GM13977 (cell line): ENCODE measurements at regions not wholly inside any gene's neighbourhood (a gene's known extent, or its start where the extent isn't known, plus 50 kb on each side); places are given as distances from the start of the nearest gene placed in this dataset.
"Not testable (repeated sequence)": the region's sequence is repeated elsewhere in the genome, so short reads cannot be mapped to it uniquely, and the experiment has no call there.

Experiments used
- DNase-seq: peaks from one replicate; pipeline ENCODE4 v3.0.0; 2012; ENCODE audit warnings: low spot score
- in situ Hi-C: fragments of 300-500 bp; cut with MboI; formaldehyde crosslinking; loops from one replicate; pipeline ENCODE4 v1.12.0; 2022; ENCODE audit warnings: low sequenced_read_pairs, low pct_unique_long_range_greater_than_20kb, mixed read lengths, inconsistent platforms; ENCODE audit not compliant: unreplicated experiment
- TF ChIP-seq, protein P1 (sequence below): IDR thresholded peaks from 2 replicates; pipeline ENCODE4 v1.5.1; 2012; ENCODE audit warnings: mild to moderate bottlenecking, control low read depth; ENCODE audit not compliant: insufficient read depth; ENCODE audit errors: extremely low read depth, missing control alignments

DNA sequence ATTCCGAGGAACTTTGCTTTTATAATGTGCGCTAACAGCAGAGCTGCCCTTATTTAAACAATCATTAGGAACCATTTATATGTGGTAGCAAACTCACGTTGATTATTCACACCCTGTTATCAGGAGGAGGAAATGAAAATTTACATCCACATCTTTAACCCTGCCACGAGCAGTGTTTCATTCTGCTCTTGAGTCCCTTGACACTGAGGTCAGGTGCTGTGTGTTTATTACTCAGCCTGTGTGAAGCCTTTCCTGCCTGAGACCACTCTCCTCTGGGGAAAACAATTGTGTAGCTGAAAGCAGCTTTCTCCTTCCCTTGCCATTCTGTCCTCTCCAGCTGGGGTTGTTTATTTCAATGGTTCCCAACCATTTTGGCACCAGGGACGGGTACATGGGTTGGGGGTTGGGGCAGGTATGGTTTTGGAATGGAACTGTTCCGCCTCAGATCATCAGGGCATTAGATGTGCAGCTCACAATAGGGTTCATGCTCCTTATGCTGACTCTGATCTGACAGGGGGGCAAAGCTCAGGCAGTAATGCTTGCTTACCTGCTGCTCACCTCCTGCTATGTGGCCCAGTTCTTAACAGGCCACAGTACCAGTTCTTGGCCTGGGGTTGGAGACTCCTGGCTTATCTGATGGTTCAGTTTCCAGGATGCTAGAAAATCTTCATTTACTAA, 651.1 kb downstream of the TDRD15 start:
- DNase-seq = no peak
- TF ChIP-seq, protein P1, sequence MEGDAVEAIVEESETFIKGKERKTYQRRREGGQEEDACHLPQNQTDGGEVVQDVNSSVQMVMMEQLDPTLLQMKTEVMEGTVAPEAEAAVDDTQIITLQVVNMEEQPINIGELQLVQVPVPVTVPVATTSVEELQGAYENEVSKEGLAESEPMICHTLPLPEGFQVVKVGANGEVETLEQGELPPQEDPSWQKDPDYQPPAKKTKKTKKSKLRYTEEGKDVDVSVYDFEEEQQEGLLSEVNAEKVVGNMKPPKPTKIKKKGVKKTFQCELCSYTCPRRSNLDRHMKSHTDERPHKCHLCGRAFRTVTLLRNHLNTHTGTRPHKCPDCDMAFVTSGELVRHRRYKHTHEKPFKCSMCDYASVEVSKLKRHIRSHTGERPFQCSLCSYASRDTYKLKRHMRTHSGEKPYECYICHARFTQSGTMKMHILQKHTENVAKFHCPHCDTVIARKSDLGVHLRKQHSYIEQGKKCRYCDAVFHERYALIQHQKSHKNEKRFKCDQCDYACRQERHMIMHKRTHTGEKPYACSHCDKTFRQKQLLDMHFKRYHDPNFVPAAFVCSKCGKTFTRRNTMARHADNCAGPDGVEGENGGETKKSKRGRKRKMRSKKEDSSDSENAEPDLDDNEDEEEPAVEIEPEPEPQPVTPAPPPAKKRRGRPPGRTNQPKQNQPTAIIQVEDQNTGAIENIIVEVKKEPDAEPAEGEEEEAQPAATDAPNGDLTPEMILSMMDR = no peak
- in situ Hi-C loops = no loop called here

DNA sequence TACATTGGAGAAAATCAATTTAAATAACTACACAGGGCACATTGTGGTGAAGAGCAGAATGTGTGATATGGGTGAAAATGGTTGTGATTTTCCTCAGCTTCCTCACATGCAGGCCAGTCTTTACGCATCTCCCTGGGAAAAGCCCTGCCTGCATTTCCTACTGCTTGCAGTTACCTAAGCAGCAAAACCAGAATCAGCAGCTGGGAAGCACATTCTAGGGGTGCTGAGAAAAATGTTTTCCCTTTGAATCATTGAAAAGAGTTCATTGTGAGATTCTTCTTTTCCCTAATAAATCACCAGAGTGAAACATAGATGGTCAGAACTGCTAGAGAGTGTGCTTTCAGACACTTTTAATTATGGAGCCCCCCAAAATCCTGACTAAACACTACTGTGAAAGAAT, 656.0 kb downstream of the TDRD15 start:
- in situ Hi-C loops = no loop called here
- TF ChIP-seq, protein P1 = no peak
- DNase-seq = no peak

DNA sequence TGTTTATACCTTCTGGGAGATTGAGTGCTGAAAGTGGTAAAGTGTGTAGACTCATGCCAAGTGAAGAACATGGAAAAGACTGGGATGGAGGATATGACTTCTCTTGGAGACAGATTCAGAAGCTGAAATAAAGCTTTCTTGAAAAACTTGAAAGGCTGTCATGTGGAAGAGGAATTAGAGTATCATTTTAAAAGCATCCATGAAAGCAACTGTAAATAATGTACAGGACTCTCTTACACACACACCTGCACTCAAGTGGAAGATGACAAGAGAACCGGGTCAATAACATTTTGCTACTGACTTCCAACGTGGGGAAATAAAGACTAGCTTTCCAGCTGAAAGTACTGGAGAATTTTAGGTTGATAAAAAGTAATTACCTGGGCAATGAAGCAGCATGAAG, 658.2 kb downstream of the TDRD15 start:
- TF ChIP-seq, protein P1 = no peak
- DNase-seq = no peak
- in situ Hi-C loops = no loop called here

DNA sequence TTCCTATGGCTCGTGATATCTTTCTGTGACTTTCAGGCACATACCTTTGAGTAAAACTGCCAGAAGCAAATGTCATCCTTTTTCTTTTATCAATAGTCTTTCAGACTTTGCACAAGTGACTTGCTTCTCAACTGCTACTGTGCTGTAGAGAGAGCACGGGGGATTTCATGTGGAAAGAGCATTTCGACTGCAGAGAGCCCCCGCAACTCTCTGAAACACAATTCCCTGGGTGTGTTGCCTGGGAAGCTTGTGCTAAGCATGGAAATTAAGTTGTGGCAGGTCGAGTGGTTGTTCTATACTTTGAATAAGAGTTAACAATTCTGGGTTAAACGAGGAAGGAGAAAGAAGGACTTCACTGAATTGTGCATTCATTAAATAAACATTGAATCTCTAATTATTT, 659.1 kb downstream of the TDRD15 start:
- DNase-seq = no peak
- in situ Hi-C loops = no loop called here
- TF ChIP-seq, protein P1 = no peak

DNA sequence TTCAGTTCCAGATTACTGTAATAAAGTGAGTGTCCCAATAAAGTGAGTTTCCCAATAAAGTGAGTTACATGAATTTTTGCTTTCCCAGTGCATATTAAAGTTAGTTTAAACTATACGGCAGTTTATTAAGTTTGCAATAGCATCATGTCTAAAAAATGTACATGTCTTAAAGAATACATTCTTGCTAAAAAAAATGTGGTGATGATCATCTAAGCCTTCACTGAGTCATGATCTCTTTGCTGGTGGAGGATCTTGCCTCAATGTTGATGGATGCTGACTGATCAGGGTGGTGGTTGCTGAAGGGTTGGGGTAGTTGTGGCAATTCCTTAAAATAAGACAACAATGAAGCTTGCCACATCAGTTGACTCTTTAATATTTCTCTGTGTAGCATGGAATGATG, 664.2 kb downstream of the TDRD15 start:
- in situ Hi-C loops = no loop called here
- TF ChIP-seq, protein P1 = no peak
- no peak for DNase-seq

DNA sequence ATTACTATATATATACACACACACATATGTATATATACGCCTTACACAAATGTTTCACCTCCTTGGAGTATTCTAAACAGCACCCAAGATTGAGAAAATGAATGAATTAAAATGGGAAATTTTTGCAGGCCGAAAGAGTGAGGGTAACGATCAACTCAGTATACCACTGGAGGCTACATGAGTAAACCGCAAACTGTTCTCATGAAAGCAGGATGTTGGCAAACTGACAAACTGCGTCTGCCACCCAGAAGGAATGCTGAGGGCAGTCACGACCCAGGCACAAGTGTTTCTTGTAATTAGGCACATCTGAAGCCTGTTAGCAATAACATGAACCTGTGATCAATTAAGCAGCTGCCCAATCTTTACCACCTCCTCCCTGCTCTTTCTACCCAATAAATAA, 666.5 kb downstream of the TDRD15 start:
- in situ Hi-C loops, DNase-seq: not testable (repeated sequence)

DNA sequence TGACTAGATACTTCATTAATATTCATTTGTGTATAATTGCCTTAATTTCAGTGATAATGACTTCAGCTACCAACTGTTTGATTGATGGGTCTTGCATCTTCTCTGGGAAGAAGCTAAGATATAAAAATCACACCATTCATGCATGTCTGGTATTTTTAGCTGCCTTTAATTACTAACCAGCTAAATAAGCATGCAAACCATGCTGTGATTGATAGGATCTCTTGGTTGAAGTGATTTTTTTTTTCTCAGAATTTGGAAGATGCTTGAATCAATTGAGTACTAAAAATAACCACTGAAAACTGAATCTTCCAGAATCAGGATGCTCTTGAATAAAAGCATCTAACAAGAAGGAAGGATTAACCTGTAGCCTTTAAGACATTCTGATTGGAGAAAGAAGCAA, 668.8 kb downstream of the TDRD15 start:
- DNase-seq = no peak
- in situ Hi-C loops = no loop called here
- TF ChIP-seq, protein P1 = no peak
